Upper lobe of left lung (tissue), 6 donors: ENCODE measurements at regions not wholly inside any gene's neighbourhood (a gene's known extent, or its start where the extent isn't known, plus 50 kb on each side); places are given as distances from the start of the nearest gene placed in this dataset.

ENCODE experiments used
- ATAC-seq, 2 donors: fragments of 200-7000 bp; cut with Tn5 transposase; one replicate each; pipeline ENCODE4 v1.9.1; 2022; ENCODE audit warnings: mild to moderate bottlenecking in 2 of 2, moderate library complexity in 2 of 2; ENCODE audit not compliant: low FRiP score in 2 of 2
- DNase-seq, 2 donors: peaks; one replicate each; pipeline ENCODE4 v3.0.0-alpha.2; 2019 to 2020
- H3K27ac ChIP-seq, 4 donors: fragments of 200-600 bp; sonication (generic); one replicate each; pipeline ENCODE4 v1.5.1; 2016 to 2019
- H3K27me3 ChIP-seq, 4 donors: fragments of 200-600 bp; sonication (generic); one replicate each; pipeline ENCODE4 v1.5.1; 2017 to 2019
- H3K36me3 ChIP-seq, 4 donors: fragments of 200-600 bp; sonication (generic); one replicate each; pipeline ENCODE4 v1.5.1; 2016 to 2019
- H3K4me1 ChIP-seq, 4 donors: fragments of 200-600 bp; sonication (generic); one replicate each; pipeline ENCODE4 v1.5.1; 2018 to 2019
- H3K4me3 ChIP-seq, 4 donors: fragments of 200-600 bp; sonication (generic); one replicate each; pipeline ENCODE4 v1.5.1; 2017 to 2019; ENCODE audit warnings: mild to moderate bottlenecking in 2 of 4, moderate library complexity in 1 of 4
- H3K9me3 ChIP-seq, 4 donors: fragments of 200-600 bp; sonication (generic); one replicate each; pipeline ENCODE4 v1.5.1; 2018 to 2019
- EP300 ChIP-seq, 4 donors: sonication (generic); formaldehyde crosslinking; IDR thresholded peaks; one replicate each; pipeline ENCODE4 v1.5.1; 2017; ENCODE audit warnings: antibody characterized with exemption in 4 of 4, control low read depth in 2 of 4
- POLR2A ChIP-seq, 4 donors: fragments of 450-650 bp; IDR thresholded peaks; one replicate each; pipeline ENCODE4 v1.5.1; 2016 to 2017; ENCODE audit warnings: antibody characterized with exemption in 4 of 4, mild to moderate bottlenecking in 2 of 4
- POLR2AphosphoS5 ChIP-seq, 2 donors: sonication (generic); formaldehyde crosslinking; IDR thresholded peaks; one replicate each; pipeline ENCODE4 v1.5.1; 2017; ENCODE audit warnings: antibody characterized with exemption in 2 of 2
- WGBS, 2 donors: methylation state at CpG; one replicate each; pipeline ENCODE4 v1.1.5; 2017 to 2018; 5-methylcytosine and 5-hydroxymethylcytosine counted together
- TF ChIP-seq, protein P1 (sequence below), 6 experiments: fragments of 450-650 bp in 4 of 6; fragments of 200-600 bp in 2 of 6; sonication (generic) in 2 of 6; IDR thresholded peaks; one replicate each; pipeline ENCODE4 v1.5.1; 2016 to 2019; ENCODE audit warnings: antibody characterized with exemption in 6 of 6
- donor health status: DM: no; HTN: no; CAD: no; lungs with moderate emphysema.
- donor health status: DM: no; HTN: yes; CAD: no; lungs with severe emphysema.

DNA sequence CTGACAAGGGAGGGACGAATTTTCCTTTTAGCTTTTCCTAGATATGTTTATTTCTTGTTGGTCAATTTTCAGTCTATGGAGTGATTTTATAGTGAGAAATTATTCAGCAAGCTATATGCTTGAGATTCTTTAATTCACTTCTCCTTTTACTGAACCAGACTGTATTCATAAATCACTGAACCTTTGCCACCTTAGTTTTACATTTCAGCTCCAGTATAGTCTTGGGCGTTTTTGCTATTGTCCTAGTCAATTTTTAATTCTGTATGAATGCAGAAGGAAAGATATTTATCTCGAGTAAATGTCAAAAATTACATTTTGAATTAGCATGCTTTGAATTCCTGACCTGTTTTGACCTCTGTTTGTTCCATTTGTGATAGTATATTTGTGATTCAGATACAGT is 468.9 kb downstream of the IPMK start:
- Histone ChIP-seq H3K4me1 (no peaks in the 10 kb centered on the region), H3K4me3 (no peak overlapping the region), H3K27ac (no peak overlapping the region), H3K9me3 (no peaks in the 10 kb centered on the region), H3K27me3 (no peaks in the 10 kb centered on the region), H3K36me3 (no peaks in the 10 kb centered on the region)
- DNase-seq: no peak
- 26 to 41% methylated on average over 3 of the region's 3 CpGs for WGBS, 2 donors
- TF ChIP-seq POLR2A (IDR thresholded peaks at IDR 0.05): no peak
- TF ChIP-seq, protein P1, sequence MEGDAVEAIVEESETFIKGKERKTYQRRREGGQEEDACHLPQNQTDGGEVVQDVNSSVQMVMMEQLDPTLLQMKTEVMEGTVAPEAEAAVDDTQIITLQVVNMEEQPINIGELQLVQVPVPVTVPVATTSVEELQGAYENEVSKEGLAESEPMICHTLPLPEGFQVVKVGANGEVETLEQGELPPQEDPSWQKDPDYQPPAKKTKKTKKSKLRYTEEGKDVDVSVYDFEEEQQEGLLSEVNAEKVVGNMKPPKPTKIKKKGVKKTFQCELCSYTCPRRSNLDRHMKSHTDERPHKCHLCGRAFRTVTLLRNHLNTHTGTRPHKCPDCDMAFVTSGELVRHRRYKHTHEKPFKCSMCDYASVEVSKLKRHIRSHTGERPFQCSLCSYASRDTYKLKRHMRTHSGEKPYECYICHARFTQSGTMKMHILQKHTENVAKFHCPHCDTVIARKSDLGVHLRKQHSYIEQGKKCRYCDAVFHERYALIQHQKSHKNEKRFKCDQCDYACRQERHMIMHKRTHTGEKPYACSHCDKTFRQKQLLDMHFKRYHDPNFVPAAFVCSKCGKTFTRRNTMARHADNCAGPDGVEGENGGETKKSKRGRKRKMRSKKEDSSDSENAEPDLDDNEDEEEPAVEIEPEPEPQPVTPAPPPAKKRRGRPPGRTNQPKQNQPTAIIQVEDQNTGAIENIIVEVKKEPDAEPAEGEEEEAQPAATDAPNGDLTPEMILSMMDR (IDR thresholded peaks at IDR 0.05): no peak
- ATAC-seq: no peak

DNA sequence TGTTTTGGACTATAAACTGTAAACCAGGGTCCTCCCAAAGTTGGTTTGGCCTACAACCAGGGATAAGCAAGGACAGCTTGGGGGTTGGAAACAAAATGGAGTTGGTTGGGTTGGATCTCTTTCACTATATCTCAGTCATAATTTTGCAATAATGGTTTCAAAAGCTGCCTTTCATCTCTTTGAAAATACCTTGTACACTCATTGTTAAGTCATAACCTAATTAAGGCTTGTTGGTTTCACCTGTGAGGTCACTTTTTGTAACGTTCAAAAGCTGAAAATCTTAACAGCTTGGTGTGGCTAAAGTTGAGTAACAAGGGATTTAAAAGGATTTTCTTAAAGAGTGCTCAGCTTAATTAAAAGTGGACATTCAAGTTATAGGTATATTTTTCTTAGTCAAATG is 476.1 kb downstream of the IPMK start:
- Histone ChIP-seq H3K4me3 (no peak overlapping the region), H3K27ac (no peak overlapping the region), H3K9me3 (no peaks in the 10 kb centered on the region), H3K36me3 (no peaks in the 10 kb centered on the region), H3K27me3 (no peaks in the 10 kb centered on the region), H3K4me1 (no peaks in the 10 kb centered on the region)
- ATAC-seq: no peak
- TF ChIP-seq POLR2AphosphoS5 (IDR thresholded peaks at IDR 0.05) (no peak), POLR2A (IDR thresholded peaks at IDR 0.05) (no peak)
- 59 to 71% methylated on average over 1 of the region's 1 CpG for WGBS, 2 donors
- DNase-seq: no peak

DNA sequence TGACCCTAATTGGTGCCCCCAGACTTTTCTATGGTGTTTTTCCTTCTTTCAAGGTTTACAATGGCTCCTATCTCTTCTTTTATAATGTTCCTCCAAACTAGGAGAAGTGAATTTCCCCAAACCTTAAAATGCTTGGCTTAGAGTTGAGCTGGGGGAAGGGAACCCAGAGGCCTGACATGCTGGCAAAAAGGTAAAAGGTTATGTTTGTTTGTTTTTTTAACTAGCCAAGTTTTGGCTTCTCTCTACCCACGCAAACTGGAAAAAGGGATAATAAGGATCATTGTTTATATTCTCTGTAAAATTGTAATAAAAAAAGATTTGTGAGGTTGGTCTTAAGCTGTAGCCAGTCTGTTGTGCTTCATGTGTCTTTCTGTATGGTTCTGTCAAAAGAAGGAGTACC is 477.0 kb downstream of the IPMK start:
- Histone ChIP-seq H3K4me1 (no peaks in the 10 kb centered on the region), H3K27me3 (no peaks in the 10 kb centered on the region), H3K9me3 (no peaks in the 10 kb centered on the region), H3K4me3 (no peak overlapping the region), H3K36me3 (no peaks in the 10 kb centered on the region), H3K27ac (no peak overlapping the region)
- DNase-seq: no peak
- ATAC-seq: no peak
- 78 to 81% methylated on average over 1 of the region's 1 CpG for WGBS, 2 donors
- TF ChIP-seq POLR2A (IDR thresholded peaks at IDR 0.05) (no peak), POLR2AphosphoS5 (IDR thresholded peaks at IDR 0.05) (no peak), EP300 (IDR thresholded peaks at IDR 0.05) (no peak)
- TF ChIP-seq, protein P1 (IDR thresholded peaks at IDR 0.05): no peak

DNA sequence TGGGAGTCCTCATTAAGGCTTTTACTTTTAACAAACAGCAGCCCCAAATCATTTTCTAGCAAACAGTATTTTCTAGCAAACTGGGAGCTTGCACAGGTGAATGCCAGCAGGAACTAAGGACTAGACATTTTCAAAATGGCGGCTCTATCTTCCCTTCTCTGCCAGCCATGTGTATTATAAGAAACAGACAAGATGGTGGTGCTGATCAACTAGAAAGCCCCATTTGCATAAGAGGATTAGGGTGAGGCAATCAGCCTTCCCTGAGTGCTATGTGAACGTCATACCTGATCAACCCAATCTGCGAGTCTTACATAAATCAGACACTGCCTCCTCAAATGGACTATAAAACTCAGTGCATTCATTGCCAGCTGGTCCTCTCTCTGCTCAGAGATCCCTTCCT is 479.6 kb downstream of the IPMK start:
- ATAC-seq (no peak), DNase-seq (no peak)
- H3K4me3 ChIP-seq: no peak overlapping the region
- H3K27ac ChIP-seq: no peak overlapping the region
- no peaks in the 10 kb centered on the region for H3K4me1 ChIP-seq
- TF ChIP-seq POLR2AphosphoS5 (IDR thresholded peaks at IDR 0.05) (no peak), EP300 (IDR thresholded peaks at IDR 0.05) (no peak), POLR2A (IDR thresholded peaks at IDR 0.05) (no peak)
- TF ChIP-seq, protein P1 (IDR thresholded peaks at IDR 0.05): no peak
- no peaks in the 10 kb centered on the region for H3K36me3 ChIP-seq
- no peaks in the 10 kb centered on the region for H3K9me3 ChIP-seq
- H3K27me3 ChIP-seq: no peaks in the 10 kb centered on the region
- 94 to 98% methylated on average over 3 of the region's 3 CpGs for WGBS, 2 donors

DNA sequence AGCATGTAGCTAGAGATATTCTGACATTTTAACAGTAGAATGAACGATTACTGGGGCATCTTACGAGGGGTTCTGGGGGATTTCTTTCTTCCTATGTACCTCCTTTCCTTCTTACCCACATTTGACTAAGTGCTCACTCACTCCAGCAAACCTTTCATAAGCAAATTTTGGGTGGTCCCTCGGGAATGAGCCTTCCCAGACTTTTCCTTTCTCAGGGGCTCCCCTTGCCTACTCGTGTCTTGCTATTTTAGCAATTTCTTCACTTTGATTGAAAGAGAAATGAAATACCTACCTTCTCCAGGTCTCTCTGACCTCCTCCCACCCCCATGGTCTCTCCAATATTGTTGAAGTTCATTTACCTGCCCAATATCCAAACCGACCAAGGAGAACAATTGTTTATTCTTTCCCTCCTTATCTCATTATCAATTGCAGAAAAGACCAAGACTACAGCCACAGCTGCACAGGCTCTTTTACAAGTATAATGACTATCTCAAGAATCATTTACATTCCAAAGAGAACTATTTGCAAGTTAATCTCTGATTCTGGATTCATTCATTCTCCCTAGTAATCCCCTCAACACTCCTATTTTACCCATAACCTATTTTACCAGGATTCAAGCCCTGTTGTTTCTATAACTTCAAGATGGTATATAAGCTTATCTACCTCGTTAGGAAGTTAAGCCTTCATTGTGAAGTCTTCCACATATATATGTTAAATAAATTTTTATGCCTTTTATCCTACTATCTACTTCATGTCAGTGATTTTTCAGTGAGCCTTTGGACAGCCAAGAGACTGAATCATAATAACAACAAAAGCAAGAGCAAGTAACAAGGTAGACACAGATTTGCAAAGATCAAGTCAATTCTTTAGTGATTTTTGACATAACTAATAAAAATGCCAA is 480.6 kb downstream of the IPMK start:
- Histone ChIP-seq H3K4me1 (no peaks in the 10 kb centered on the region), H3K36me3 (no peaks in the 10 kb centered on the region), H3K9me3 (no peaks in the 10 kb centered on the region), H3K4me3 (no peak overlapping the region), H3K27ac (no peak overlapping the region), H3K27me3 (no peaks in the 10 kb centered on the region)
- DNase-seq: no peak
- 33 to 45% methylated on average over 6 of the region's 6 CpGs for WGBS, 2 donors
- ATAC-seq: no peak
- TF ChIP-seq, protein P1 (IDR thresholded peaks at IDR 0.05): no peak
- TF ChIP-seq POLR2AphosphoS5 (IDR thresholded peaks at IDR 0.05) (no peak), POLR2A (IDR thresholded peaks at IDR 0.05) (no peak), EP300 (IDR thresholded peaks at IDR 0.05) (no peak)
